HG02588 (cell line): ENCODE measurements at regions not wholly inside any gene's neighbourhood (a gene's known extent, or its start where the extent isn't known, plus 50 kb on each side); places are given as distances from the start of the nearest gene placed in this dataset.
A peak's percentile ranks its signal among the peaks of the same experiment; 100 is the strongest.
"Not testable (repeated sequence)": the region's sequence is repeated elsewhere in the genome, so short reads cannot be mapped to it uniquely, and the experiment has no call there.

Experiments
- ATAC-seq: cut with Tn5 transposase; IDR thresholded peaks from one replicate; pipeline ENCODE4 v1.9.1; 2021; ENCODE audit warnings: mild to moderate bottlenecking, moderate library complexity; ENCODE audit not compliant: unreplicated experiment

DNA sequence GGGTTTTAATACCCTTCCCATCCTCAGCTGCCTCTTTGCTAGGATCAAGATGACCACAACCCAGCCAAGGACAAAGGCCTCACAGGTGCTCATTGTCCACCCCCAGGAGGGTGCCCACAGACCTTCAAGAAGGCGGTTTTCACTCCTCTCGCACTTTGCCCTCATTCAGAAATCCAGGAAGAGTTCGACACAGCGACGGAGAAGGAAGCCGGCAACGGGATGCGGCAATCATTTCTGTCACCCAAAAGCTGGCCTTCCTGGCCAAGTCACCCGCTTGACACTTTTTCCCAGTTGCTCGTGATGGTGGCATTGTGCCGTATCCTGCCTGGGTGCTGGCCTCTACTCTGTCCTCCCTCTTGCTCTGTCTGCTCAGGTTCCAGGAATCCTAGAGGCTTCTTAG lies 293.0 kb upstream of the ZNF337 start:
- not testable (repeated sequence) for ATAC-seq

DNA sequence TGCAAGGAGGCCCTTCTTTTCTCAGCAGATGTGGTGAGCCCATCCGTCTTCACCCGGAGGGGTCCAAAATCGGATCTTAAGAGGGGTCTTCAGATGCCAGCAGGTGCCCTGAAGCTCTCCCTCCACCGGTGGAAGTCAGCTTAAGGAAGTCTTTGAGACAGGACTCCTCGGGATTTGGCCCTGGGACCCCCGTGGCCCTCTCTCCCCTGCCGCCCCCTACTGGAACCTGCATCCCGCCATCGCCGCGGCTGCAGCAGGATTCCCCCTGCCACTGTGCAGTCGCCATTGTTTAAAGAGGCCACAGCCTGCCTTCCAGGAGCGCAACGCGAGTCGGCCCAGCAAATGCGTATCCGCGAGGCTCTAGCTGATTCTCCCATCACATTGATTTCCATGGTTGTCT lies 292.5 kb upstream of the ZNF337 start:
- no peak for ATAC-seq

DNA sequence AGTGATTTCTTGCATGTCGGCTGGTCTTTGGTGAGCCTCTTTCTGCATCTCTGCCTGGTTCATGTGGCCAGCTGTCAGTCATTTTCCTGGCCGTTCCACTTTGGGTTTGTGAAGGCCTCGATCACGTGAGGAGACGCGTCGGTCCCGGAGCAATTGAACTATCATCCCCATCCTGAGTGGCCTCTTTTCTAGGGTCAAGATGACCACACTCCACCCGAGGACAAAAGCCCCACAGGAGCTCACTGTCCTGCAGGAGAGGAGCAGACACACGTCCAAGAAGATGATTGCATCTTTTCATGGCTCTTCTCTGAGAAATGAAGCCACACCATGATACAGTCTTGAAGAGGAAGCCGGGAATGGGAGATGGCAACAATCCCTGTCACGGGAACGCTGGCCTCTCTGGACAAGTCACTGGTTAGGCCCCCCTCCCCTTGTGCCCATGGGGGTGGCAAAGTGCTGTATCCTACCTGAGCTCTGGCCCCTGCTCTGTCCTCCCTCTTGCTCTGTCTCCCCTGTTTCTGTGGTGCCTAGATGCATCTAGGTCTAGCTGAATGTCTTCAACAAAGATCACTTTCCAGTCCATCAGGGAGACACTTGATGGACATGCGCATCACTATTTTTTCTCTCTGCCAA lies 291.4 kb upstream of the ZNF337 start:
- ATAC-seq: not testable (repeated sequence)

DNA sequence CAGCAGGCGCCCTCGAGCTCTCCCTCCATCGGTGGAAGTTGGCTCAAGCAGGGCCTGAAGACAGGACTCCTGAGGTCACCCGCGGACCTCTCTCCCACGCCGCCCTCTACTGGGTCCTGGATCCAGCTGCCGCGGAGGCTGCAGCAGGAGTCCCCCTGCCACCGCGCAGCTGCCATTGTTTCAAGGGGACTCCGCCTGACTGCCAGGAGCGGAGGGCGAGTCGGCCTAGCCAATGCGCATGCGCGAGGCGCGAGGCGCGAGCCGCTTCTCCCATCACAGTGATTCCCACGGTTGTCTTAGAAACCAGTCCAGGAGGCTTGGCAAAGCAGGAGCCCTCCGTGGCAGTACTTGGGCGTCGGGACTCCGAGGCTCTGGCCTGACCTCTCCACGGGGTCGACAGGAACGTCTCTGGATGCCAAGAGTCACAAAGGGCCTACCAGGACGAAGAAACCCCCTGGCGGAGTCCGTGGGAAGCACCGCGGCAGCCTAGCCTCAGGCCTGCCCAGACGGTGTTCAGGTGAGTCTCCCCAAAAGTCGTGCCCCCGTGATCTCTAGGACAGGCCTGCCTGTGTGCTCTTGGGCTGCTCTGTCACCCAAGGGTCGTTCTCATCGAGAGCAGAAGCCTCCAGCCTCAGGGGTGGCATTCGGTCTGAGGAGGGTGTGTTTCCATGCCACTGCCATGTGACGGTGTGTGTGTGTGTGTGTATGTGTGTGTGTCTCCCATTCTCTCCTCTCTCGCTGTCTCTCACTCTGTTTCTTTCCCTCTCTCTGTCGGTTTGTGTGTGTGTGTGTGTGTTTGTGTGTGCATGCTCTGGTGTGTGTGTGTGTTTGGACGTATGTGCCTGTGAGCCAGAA lies 290.6 kb upstream of the ZNF337 start:
- ATAC-seq: peak; percentile 74

DNA sequence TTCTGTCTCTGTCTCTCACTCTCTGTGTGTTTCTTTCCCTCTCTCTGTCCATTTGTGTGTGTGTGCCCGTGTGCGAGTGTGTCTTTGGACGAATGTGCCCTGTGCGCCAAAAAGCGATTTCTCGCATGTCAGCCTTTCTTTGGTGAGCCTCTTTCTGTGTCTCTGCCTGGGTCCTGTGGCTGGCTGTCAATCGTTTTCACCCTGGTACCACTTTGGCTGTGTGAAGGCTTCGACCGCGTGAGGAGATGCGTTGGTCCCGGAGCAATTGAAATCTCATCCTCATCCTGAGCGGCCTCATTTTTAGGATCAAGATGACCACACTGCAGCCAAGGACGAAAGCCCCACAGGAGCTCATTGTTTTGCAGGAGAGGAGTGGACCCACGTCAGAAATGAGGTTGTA lies 288.9 kb upstream of the ZNF337 start:
- ATAC-seq: no peak

DNA sequence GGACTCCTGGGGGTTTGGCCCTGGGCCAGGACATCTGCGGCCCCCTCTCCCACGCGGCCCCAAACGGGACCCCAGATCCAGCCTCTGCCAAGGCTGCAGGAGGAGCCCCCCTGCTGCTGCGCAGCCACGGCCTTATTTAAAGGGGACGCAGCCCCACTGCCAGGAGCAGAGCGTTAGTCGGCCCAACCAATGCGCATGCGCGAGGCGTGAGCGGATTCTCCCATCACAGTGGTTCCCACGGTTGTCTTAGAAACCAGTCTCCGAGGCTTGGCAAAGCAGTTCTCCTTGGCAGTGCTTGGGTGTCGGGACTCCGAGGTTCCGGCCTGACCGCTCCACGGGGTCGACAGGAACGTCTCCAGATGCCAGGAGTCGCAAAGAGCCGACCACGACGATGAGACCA lies 288.3 kb upstream of the ZNF337 start:
- no peak for ATAC-seq

DNA sequence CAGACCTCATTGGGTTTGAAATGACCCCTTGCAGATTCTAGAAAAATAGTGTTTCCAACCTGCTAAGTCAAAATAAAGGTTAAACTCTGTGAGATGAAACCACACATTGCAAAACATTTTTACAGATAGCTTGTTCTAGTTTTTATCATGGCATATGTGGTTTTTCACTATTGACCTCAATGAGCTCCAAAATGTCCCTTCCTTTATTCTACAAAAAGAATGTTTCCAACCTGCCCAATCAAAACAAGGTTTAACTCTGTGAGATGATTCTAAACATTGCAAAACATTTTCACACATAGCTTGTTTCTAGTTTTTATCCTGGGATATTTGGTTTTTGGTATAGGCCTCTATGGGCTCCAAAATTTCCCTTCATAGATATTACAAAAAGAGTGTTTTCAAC lies 286.0 kb upstream of the ZNF337 start:
- not testable (repeated sequence) for ATAC-seq

DNA sequence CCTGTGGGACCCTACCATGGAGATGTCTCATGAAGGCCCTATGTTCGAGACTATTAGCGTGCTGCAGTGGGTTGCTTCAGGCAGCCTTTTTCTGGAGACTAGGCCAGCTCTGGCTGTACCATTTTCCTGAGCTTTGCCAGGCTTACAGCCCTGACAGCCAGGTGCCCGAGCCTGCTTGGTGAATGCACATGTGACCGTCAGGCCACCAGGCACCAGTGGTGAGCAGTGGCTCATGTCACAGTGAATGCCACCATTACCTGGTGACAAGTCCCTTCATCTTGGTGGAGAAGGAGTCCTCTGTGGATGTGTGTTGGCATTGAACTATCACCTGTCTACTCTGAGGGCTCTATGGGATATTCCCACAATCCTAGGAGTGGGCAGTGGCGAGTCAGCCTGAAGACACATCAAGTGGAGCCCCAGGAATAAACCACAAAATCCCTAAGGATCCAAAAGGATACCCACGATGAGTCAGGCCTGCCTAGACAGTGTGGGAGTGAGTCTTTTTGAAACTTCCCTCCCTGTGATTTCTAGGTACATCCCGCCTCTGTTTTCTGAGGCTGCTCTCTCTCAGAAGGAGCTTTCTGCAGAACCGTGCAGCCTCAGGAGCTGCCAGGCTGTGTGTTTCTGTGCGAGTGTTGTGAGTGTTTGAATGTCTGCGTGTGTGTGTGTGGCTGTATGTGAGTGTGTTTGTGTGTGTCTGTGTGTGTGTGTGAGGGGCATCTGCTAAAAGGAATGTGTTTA lies 282.0 kb upstream of the ZNF337 start:
- ATAC-seq: not testable (repeated sequence)

DNA sequence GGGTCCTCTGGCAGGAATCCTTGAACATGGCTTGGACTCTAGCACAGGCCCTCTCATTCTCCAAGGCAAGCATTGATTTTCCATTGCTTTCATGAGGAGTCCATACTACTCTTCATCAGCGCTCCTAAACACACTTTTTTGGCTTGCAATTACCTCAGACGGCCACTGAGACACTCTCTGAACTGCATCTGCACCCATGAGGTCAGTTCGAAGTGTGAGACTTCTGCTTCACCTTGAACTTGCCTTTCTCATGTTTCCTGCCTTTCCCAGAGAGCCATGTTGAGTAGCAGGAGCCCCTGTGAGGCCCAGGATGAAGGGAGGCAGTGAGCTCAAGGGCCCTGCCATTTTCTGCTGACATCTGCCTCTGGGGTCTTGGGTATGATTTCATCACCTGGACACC lies 279.2 kb upstream of the ZNF337 start:
- not testable (repeated sequence) for ATAC-seq

DNA sequence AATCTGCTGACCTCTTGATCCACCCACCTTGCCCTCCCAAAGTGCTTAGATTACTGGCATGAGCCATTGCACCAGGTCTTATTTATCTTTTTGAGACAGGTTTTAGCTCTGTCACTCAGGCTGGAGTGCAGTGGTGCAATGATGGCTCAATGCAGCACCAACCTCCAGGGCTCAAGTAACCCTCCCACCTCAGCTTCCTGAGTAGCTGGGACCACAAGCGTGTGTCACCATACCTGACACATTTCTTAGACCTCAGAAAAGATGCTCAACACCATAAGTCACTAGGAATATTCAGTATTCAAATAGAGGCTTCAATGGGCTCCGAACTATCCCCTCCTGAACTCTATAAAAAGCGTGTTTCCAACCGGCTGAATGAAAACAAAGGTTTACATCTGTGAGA lies 268.6 kb upstream of the ZNF337 start:
- ATAC-seq: not testable (repeated sequence)

DNA sequence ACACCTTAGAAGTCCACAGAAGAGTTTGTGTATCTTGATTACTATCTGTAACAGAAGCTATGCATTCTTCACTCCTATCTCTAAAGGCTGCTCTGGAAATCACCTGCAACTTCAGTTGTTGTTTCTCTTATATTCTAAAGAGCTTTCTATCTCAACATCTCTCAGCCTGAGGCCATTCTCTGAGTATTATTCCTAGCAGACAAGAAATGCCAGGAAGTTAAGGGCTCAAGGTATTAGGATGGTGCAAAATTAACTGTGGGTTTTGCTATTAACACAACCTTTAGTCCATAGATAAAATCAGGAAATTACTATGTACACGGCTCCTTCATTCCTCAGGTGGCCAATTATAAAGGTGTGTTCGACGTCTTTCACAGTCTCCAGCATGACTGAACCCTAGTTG lies 257.2 kb upstream of the ZNF337 start:
- not testable (repeated sequence) for ATAC-seq

DNA sequence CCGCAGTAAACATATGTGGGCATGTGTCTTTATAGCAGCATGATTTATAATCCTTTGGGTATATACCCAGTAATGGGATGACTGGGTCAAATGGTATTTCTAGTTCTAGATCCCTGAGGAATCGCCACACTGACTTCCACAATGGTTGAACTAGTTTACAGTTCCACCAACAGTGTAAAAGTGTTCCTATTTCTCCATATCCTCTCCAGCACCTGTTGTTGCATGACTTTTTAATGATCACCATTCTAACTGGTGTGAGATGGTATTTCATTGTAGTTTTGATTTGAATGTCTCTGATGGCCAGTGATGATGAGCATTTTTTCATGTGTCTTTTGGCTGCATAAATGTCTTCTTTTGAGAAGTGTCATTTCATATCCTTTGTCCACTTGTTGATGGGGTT lies 238.6 kb upstream of the ZNF337 start:
- ATAC-seq: not testable (repeated sequence)

DNA sequence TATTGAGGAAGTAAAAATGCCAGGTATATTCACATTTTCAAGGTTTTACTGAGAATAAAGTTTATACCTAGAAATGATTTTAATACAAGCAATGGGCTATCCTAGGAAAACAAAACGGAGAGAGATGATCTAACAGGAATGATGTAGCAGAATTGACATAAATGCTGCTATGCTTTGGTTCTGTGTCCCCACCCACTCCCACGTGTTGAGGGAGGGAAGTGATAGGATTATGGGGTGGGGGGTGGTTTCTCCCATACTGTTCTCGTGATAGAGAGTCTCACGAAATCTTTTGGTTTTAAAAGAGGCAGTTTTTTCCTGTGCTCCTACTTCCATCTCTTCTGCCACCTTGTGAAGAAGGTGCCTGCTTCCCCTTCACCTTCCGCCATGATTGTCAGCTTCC lies 236.2 kb upstream of the ZNF337 start:
- not testable (repeated sequence) for ATAC-seq

DNA sequence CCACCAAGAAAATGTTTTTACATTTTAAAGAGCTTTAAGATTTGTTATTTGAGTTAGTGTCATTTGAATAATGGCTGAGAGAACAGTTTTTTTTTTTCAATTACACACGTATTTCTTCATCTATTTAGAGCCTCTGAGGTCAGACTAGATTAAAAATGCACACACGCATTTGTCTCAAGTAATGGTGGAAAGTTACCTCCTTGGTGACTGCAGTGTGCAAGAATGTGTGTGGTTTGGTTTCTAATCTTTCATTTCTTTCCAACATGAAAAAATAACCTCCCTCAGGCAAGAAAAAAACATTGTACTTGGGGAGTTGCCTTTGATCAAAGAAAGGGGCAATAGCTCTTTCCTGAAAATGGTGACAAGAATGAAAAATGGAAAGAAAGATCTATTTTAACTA lies 235.5 kb upstream of the ZNF337 start:
- ATAC-seq: not testable (repeated sequence)

DNA sequence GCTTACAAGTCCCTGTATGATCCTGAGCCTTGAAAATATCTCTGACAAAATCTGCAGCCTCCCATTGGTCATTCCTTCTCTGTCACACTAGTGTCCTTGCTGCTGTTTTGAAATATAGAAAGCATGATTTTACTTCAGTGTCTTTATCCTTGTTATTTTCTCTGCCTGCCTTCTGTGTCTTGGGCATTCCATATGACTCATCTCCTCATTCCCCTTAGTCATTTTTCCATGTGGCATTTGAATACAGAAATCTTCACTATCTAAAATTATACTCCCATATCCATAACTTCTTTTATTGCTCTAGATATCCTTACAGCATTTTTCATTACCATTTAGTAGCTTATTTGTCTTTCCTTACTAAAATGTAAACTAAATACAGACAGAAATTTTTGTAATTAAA lies 205.7 kb upstream of the ZNF337 start:
- not testable (repeated sequence) for ATAC-seq

DNA sequence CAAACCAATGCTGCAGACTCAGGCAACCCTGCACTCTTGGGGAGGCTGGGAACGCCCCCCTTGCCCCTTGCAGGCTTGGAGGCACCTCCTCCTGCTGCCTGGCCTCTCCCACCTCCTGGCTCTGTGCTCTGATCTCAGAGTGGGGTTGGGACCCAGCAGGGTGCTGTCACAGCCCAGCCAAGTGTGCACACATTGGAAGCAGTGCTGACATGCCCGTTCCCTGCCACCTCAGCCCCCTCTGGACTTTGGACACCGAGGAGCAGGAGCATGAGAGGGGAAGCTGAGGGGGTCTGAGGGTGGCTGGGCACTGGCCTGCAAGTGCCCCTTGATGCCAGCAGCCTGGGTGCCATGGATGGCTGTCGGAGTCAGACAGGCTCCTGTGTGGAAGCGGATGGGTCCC lies 202.0 kb upstream of the ZNF337 start:
- ATAC-seq: not testable (repeated sequence)

DNA sequence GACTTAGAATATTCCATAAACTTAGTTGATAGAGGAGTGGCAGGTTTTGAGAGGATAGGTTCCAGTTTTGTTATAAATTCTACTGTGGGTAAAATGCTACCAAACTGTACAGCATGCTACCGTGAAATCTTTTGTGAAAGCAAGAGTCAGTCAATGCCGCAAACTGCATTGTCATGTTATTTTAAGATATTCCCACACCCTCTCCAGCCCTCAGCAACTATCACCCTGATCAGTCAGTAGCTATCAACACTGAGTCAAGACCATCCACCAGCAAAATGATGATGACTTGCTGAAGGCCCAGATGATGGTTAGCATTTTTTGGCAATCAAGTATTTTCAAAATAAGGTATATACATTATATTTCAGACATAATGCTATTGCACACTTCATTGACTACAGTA lies 182.4 kb upstream of the ZNF337 start:
- ATAC-seq: not testable (repeated sequence)

DNA sequence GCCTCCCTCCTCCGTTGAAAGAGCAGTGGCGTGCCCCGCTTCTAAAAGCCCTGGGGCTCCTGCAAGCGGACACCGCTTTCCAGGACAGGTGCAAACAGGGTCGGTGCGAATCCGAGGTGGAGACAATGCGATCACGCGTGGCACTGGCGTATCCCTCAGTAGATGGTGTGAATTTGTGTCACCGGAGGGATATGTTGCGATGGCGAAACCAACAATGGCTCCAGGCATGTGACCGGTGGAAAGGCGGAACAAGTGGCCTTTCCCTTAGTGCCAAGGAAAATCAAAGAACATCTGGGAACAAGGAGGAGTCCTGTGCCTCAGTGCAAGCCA lies 172.0 kb upstream of the ZNF337 start:
- not testable (repeated sequence) for ATAC-seq

DNA sequence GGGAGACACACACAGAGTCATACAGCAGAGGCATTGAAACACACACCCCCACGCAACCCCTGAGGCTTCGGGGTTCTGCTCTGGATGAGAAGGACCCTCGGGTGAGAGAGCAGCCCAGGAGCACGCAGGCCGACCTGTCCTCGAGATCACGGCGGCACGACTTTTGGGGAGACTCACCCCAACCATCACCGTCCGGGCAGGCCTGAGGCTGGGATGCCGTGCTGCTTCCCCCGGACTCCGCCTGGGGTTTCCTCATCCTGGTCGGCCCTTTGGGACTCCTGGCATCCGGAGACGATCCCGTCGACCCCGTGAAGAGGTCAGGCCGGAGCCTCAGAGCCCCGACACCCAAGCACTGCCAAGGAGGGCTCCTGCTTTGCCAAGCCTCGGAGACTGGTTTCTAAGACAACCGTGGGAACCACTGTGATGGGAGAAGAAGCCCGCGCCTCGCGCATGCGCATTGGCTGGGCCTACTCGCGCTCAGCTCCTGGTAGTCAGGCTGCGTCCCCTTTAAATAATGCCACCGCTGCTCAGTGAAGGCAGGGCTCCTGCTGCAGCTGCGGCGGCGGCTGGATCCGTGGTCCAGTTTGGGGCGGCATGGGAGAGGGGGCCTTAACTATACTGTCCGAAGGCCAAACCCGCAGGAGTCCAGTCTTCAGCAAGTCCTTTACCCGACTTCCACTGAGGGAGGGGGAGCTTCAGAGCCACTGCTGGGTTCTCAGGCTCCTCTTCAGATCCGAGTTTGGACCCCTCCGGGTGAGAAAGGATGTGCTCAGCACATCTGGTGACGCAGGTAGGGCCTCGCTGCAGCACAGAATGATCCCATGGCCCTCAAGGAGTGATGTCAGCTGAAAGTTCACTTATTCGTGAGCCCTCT lies 171.4 kb upstream of the ZNF337 start:
- no peak for ATAC-seq

DNA sequence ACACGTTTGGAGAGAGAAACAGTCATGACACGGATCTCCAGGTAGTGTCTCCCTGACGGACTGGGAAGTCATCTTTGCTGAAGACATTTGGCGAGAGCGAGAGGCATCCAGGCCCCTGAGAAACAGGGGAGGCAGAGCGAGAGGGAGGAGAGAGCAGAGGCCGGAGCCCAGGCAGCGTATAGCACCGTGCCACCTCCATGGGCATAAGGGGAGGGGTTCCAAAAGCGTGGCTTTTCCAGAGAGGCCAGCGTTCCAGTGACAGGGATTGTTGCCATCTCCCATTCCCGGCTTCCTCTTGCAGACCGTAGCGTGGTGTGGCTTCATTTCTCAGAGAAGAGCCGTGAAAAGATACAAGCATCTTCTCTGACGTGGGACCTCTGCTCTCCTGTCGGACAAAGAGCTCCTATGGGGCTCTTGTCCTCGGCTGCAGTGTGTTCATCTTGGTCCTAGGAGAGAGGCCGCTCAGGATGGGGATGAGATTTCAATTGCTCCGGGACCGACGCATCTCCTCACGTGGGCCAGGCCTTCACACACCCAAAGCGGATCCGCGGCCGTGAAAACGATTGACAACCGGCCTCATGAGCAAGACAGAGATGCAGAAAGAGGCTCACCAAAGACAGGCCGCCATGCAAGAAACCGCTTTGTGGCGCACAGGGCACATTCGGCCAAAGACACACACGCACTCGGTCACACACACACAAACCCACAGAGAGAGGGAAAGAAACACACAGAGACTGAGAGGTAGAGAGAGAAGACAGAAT lies 170.5 kb upstream of the ZNF337 start:
- not testable (repeated sequence) for ATAC-seq
